Colonic mucosa (tissue), 4 donors: ENCODE measurements at regions not wholly inside any gene's neighbourhood (a gene's known extent, or its start where the extent isn't known, plus 50 kb on each side); places are given as distances from the start of the nearest gene placed in this dataset.

ENCODE experiments used
- DNase-seq: peaks from one replicate; pipeline ENCODE4 v3.0.0-alpha.2; 2020
- H3K27ac ChIP-seq: fragments of 200-600 bp; one replicate; pipeline ENCODE4 v1.8.0; 2021
- H3K27me3 ChIP-seq: fragments of 200-600 bp; one replicate; pipeline ENCODE4 v1.8.0; 2021
- H3K36me3 ChIP-seq: fragments of 200-600 bp; one replicate; pipeline ENCODE4 v1.8.0; 2021
- H3K4me1 ChIP-seq: fragments of 200-600 bp; one replicate; pipeline ENCODE4 v1.8.0; 2021; ENCODE audit warnings: mild to moderate bottlenecking
- H3K4me3 ChIP-seq: fragments of 200-600 bp; one replicate; pipeline ENCODE4 v1.8.0; 2021
- H3K9ac ChIP-seq, 2 donors: one replicate each; pipeline ENCODE4 v1.7.0; 2013; ENCODE audit warnings: control low read depth in 2 of 2, low read depth in 2 of 2, low read length in 2 of 2
- H3K9me3 ChIP-seq: fragments of 200-600 bp; one replicate; pipeline ENCODE4 v1.8.0; 2021
- intact Hi-C: fragments of 100-400 bp; cut with DNase I; formaldehyde crosslinking; loops from one replicate; pipeline ENCODE4 v1.14.1; 2022
- TF ChIP-seq, protein P1 (sequence below): fragments of 200-600 bp; IDR thresholded peaks from one replicate; pipeline ENCODE4 v1.8.0; 2022; ENCODE audit warnings: antibody characterized with exemption, mild to moderate bottlenecking
- donor health status: healthy.
- donor health status: DM: no; HTN: no; CAD: no.
- donor health status: DM: no; HTN: no; CAD: no.

DNA sequence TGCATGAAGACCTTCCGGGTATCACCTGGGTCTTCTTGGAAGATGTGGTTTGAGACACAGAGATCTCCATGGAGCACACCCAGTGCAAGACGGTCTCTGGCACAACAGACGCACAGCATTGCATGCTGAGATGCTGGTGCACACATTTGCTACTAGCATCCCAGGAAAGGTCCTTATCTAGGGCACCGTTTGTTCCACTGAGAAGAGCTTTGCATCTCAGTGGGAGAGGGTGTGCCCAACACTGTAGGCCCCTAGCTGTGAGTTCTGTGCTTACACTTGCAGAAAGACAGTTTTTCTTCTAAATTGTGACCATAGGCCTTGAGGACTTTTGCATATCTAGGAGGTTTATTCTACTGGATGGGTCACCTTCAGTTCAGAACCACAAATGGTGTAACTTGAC lies 554.1 kb downstream of the MATN1 start:
- no peak overlapping the region for H3K27ac ChIP-seq
- H3K9ac ChIP-seq = no peak overlapping the region
- H3K27me3 ChIP-seq = no peaks in the 10 kb centered on the region
- no peak overlapping the region for H3K4me3 ChIP-seq
- intact Hi-C loops = no loop called here
- H3K4me1 ChIP-seq = no peaks in the 10 kb centered on the region
- no peak for DNase-seq
- TF ChIP-seq, protein P1, sequence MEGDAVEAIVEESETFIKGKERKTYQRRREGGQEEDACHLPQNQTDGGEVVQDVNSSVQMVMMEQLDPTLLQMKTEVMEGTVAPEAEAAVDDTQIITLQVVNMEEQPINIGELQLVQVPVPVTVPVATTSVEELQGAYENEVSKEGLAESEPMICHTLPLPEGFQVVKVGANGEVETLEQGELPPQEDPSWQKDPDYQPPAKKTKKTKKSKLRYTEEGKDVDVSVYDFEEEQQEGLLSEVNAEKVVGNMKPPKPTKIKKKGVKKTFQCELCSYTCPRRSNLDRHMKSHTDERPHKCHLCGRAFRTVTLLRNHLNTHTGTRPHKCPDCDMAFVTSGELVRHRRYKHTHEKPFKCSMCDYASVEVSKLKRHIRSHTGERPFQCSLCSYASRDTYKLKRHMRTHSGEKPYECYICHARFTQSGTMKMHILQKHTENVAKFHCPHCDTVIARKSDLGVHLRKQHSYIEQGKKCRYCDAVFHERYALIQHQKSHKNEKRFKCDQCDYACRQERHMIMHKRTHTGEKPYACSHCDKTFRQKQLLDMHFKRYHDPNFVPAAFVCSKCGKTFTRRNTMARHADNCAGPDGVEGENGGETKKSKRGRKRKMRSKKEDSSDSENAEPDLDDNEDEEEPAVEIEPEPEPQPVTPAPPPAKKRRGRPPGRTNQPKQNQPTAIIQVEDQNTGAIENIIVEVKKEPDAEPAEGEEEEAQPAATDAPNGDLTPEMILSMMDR = no peak
- H3K9me3 ChIP-seq = no peaks in the 10 kb centered on the region
- H3K36me3 ChIP-seq = no peaks in the 10 kb centered on the region

DNA sequence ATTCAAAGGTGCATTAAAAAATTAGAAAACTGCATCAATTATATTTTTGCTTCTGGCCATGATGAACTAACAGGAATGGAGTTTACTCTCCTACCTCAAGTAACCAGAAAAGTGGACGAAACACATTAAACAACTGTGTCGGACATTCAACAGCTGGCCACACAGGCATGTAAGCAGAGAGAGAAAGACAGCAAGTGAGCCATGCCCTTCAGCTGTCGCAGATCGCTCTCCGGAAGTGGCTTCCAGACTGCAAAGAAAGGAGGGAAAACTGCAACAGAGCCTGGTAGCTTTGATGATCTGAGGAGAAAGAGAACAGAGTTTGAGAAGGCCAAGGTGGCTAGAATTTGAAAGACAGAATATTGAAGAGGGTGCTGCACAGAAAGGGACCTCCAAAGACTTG lies 557.2 kb downstream of the MATN1 start:
- Histone ChIP-seq H3K36me3 (no peaks in the 10 kb centered on the region), H3K27me3 (no peaks in the 10 kb centered on the region), H3K9ac (no peak overlapping the region), H3K9me3 (no peaks in the 10 kb centered on the region), H3K4me1 (no peaks in the 10 kb centered on the region), H3K27ac (no peak overlapping the region), H3K4me3 (no peak overlapping the region)
- intact Hi-C loops = no loop called here
- TF ChIP-seq, protein P1 = no peak
- DNase-seq = no peak

DNA sequence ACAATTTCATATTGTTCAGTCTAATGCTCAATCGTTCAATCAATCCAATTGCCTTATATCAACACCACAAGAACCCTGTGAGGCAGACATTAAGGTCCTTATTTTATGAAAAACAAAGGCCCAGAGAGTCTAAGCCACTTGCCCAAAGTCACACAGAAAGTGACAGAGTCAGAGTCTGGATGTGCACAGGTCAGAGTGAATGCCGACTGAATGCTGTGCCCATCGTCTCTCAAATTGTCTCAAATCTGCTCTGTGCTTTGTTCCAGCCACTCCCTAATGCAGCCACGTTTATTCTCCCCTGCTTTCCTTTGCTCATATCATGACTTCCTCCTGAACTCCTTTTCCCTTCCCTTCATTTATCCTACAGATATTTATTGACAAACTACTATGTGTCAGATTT lies 558.3 kb downstream of the MATN1 start:
- Histone ChIP-seq H3K4me1 (no peaks in the 10 kb centered on the region), H3K27me3 (no peaks in the 10 kb centered on the region), H3K4me3 (no peak overlapping the region), H3K36me3 (no peaks in the 10 kb centered on the region), H3K9me3 (no peaks in the 10 kb centered on the region), H3K27ac (no peak overlapping the region), H3K9ac (no peak overlapping the region)
- intact Hi-C loops = no loop called here
- DNase-seq = no peak
- TF ChIP-seq, protein P1 = no peak

DNA sequence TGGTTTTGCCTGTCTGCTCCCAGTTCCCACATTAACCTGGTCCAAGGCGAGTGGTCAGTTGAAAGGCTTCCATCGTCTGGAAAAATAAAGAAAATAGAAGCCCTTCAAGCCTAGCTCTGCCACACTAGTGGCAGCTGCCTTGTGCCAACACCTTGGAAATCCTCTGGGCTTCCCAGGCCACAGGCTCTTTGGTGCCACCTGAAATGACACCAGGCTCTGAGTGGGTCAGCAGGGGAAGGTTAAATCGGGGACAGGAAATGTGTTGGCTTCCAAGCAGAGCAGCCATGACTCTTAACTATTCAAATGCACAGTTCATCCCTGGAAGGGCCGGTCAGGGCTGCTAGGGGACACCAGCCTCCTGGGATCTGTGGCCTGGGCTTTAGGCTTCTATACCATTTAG lies 558.7 kb downstream of the MATN1 start:
- no peaks in the 10 kb centered on the region for H3K36me3 ChIP-seq
- no peak for DNase-seq
- H3K9me3 ChIP-seq = no peaks in the 10 kb centered on the region
- H3K27me3 ChIP-seq = no peaks in the 10 kb centered on the region
- no peak overlapping the region for H3K9ac ChIP-seq
- H3K4me3 ChIP-seq = no peak overlapping the region
- H3K27ac ChIP-seq = no peak overlapping the region
- TF ChIP-seq, protein P1 = no peak
- intact Hi-C loops = no loop called here
- no peaks in the 10 kb centered on the region for H3K4me1 ChIP-seq

DNA sequence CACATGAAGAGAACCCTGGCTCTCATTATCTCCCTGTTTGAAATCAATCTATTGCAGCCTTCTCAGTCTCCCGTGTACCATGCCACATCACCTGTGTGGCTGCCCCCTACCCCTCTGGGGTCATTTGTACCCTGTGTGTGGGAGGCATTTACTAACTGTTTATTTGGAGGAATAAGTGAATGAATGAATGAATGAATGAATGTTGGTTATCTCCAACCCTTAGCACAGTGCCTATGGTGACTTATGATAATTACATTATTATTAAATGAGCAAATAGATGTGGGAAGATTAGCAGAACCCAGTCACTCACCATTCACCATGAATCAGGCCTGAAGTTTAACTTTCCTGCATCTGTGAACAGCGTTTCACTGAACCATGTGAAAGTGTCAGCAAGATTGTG lies 560.8 kb downstream of the MATN1 start:
- DNase-seq = no peak
- no peaks in the 10 kb centered on the region for H3K36me3 ChIP-seq
- TF ChIP-seq, protein P1 = no peak
- no peaks in the 10 kb centered on the region for H3K4me1 ChIP-seq
- no peak overlapping the region for H3K4me3 ChIP-seq
- H3K9ac ChIP-seq = no peak overlapping the region
- H3K9me3 ChIP-seq = no peaks in the 10 kb centered on the region
- H3K27ac ChIP-seq = no peak overlapping the region
- intact Hi-C loops = no loop called here
- H3K27me3 ChIP-seq = peaks cover 3% of the 10 kb centered on the region

DNA sequence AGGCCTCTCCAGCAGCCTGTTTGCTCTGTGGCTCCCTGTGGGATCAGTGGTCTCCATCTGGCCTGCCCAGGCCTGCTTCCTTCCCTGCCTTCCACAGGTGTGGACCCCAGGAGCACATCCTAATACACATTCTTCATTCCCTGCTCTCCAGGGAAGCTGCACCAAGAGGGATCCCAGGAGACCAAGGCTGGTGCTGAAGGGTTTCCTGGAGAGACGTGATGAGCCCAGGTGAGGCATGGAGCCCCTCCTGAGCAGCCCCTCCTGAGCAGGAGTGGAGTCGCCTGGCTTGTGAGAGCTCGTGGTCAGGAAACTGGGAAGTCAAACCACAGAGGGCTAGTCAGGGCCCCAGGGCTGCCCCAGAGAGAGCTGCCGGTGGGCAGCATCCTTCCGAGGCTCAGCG lies 561.4 kb downstream of the MATN1 start:
- DNase-seq = no peak
- Histone ChIP-seq H3K4me1 (no peaks in the 10 kb centered on the region), H3K27me3 (peaks cover 3% of the 10 kb centered on the region), H3K36me3 (no peaks in the 10 kb centered on the region), H3K9me3 (no peaks in the 10 kb centered on the region), H3K9ac (no peak overlapping the region), H3K27ac (no peak overlapping the region), H3K4me3 (no peak overlapping the region)
- TF ChIP-seq, protein P1 = no peak
- intact Hi-C loops = no loop called here
